WTC11 (cell line): ENCODE measurements at regions not wholly inside any gene's neighbourhood (a gene's known extent, or its start where the extent isn't known, plus 50 kb on each side); places are given as distances from the start of the nearest gene placed in this dataset.

Experiments used
- ATF6 ChIP-seq: sonication (generic); formaldehyde crosslinking; IDR thresholded peaks from 2 replicates; pipeline ENCODE4 v1.8.1; 2023; ENCODE audit warnings: mild to moderate bottlenecking, missing genetic modification reagents
- CTCF ChIP-seq: fragments of 200-600 bp; IDR thresholded peaks from 2 replicates; pipeline ENCODE4 v1.8.0; 2022; ENCODE audit warnings: antibody characterized with exemption
- NFYB ChIP-seq: sonication (generic); formaldehyde crosslinking; conservative IDR thresholded peaks from 2 replicates; pipeline ENCODE4 v1.8.0; 2022; ENCODE audit warnings: low read depth, missing genetic modification reagents

DNA sequence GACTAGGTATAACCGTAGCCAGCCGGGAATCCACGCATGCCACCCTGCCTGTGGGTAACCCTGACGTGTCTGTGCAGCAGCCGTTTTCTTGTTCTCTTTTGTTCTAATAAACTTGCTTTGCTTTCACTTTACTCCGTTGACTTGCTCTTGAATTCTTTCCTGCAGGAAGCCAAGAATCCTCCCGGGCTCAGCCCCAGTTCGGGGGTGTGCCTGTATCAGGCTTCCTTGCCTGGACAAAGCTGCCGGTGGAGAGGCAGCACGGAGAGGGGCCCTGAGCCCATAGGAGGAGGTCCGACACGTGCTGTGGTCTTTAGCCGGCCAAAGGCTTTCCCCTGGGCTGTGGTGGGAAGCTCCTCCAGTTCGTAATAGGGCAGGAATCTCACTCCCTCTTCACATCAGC, 256.5 kb upstream of the PPP2R2D start:
- TF ChIP-seq CTCF (no peak), NFYB (CRISPR knock-in tag) (no peak), ATF6 (CRISPR knock-in tag) (no peak)
